Fibroblast of skin of scalp (primary cell): ENCODE measurements at regions not wholly inside any gene's neighbourhood (a gene's known extent, or its start where the extent isn't known, plus 50 kb on each side); places are given as distances from the start of the nearest gene placed in this dataset.
"Not testable (repeated sequence)": the region's sequence is repeated elsewhere in the genome, so short reads cannot be mapped to it uniquely, and the experiment has no call there.

Experiments
- DNase-seq: peaks from one replicate; pipeline ENCODE4 v3.0.0-alpha.2; 2013

DNA sequence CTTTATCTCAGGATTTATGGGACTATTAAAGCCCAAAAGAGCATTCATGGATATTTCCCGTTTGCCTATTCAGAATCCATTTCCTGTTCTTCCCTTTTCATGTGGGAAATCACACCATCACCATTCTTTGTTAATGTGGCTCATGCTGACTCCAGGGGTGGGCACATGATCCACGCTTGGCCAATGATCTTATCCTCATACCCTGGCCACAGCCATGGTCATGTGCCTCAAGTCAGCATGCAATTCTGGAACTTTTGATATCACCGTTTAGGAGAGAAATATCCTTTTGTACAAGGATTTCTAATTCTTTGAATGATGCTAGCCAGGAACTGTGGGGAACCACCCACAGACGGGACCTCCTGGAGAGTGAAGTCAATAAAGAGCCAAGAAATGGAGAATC is 272.2 kb downstream of the PRELID2 start:
- DNase-seq: no peak

DNA sequence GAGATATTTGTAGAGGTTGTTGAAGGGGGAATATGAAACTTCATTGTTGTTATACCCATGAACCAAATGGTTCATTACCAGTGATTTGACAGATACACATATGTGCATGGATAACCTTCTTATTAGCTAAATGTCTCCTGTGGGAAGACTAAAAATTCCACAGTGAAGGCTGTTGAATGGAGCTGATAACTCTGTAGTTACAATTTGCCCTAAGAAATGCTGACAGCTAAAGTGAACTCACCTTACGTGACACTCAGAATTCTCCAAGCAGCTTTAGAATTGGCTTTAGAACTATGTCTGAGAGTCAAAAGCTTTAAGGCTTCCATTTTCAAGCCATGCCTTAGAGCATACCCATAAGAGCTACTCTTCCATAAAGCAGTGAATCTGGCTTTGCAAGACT is 276.9 kb downstream of the PRELID2 start:
- DNase-seq: no peak

GRCh38 chr5:145557345-145557744 is 277.8 kb downstream of the PRELID2 start:
- DNase-seq: no peak

DNA sequence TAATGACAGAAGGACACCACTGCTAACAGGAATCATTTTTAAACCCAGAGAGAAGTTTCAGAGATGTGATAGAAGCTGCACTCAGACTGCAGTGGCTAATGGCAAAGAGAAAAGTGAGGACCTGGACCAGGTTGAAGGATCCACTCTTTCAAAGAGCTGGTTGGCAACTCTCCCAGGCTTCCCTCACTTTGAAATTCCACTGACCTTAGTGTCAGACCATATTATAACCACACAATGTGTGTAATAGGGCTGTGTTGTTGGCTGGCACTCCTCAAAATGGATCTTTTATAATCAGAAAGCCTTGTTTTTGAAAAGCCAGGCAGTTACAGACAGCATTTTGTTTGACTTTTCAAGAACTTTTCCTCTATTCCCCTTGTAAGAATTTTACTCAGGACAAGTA is 280.7 kb downstream of the PRELID2 start:
- DNase-seq: peak; percentile 23

DNA sequence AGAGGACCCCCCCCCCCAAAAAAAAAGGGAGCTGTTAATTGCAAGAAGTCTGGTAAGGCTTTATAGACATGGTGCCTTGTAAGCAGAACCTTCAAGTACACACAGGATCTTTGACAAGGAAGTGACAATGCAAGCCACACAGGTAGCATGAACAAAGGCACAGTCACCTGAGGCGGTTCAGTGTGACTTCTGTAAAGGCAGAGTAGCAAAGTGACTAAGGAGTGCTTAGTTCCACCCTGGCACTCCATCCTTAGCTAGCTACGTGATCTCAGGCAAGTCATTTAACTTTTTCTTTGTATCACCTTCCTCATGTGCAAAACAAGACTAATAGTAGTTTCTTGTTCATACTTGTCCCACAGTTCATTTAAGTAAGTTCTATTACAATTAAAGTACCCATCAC is 282.0 kb downstream of the PRELID2 start:
- DNase-seq: no peak

- DNase-seq: no peak
These were observed 283.4 kb downstream of the PRELID2 start for GRCh38 chr5:145551714-145552113.

DNA sequence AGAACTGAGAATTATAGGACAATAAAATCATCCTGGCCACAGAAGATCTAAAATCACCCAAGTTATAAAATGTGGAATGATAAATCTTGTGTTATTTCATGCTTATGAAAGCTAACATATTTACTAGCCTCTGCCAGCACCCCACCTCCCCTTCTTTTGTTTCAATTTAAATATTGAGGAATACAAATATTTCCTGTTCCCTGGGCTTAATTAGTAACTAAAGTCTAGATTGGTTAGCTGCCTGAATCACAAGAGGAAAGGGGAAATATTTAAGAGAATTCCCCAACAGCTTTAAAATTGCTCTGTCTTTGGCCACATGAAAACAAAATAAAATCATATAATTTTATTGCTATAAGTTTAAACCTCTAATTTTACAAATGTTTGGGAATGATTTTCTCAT is 287.0 kb downstream of the PRELID2 start:
- no peak for DNase-seq

DNA sequence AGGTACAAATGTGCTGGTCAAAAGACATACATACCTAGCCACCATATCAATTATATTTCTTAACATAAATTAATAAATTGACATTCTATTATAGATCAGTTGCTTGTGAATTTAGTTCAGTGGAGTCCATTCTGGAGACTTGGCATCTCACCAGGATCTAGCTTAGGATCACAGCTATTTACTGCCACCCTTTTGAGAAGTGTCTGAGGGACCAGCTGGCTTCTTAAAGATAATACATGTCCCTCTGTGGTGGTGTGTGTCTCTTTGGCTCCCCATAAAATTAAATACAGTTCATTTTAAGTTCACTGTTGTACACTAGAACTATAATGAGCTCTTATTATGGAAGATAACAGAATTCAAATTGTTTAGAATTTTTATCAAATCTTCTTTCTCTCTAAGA is 290.7 kb downstream of the PRELID2 start:
- DNase-seq: no peak

DNA sequence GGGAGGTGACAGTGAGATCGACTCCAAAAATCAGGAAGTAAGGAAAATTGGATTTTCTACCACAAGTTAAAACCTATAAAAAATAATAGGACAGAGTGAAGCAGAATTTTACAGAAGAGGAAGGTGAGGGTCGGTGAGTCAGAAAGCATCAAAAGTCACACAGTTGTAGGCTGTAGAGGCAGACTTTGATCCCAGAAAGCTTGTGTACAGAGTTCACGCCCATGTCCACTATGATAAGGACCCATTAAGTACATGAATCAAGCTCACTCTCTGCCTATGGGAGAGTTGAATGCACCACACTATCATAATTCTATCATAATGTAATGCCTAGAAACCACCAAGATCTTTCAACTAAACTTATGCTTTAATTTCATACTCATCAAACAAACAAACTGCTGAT is 291.2 kb downstream of the PRELID2 start:
- DNase-seq: no peak

- DNase-seq: no peak
These were observed 294.8 kb downstream of the PRELID2 start for GRCh38 chr5:145540375-145540774.

GRCh38 chr5:145539201-145539600 is 295.9 kb downstream of the PRELID2 start:
- no peak for DNase-seq

DNA sequence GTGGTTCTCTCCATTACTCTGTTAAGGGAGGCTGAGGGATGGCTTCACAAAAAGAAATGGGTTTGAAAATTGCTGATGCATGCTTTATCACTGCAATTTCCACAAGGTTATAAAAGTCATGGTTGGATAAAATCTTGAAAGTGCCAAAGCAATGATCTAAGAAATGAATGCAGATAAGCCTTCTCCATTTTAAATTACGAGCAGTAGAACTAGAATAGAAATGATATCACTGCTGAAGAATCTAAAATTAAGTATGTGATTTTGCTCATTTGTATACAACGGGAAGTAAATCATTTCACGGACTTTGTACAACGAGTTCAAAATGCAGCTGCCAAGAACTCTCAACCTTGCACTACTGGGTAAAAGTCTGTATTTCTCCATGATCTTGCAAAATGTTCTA is 299.0 kb downstream of the PRELID2 start:
- DNase-seq: no peak

DNA sequence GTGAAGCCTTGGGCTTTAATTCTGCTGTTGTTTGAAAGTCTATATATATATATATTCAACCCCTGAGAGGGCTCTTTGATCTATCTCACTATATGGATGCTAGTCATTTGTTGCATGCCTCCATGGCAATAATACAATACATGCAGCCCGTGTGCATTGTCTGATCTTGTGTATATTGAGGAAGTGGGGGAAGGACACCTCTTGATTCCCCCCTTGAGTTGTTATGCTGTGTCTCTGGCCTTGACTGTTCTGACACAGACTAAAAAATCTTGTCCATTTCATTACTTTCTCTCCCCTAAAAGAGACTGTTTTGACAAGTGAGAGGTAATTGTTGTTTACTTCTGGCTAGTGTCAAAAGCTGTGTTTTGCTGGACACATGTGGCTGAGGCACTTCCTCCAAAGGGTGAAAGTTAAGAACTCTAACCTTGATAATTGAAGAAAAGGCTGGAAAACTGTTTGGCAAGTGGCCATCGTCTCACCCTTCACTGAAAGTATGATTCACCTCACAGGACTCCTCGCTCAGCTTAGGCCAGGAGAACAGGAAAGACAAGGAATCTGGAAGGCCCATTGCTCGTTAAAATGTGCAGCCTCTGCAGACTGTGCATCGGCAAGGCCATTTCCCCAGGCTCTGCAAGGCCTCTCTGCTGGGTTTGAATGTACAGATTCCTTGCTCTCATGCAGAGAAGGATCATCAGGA is 304.0 kb downstream of the PRELID2 start:
- peak; percentile 45 for DNase-seq

DNA sequence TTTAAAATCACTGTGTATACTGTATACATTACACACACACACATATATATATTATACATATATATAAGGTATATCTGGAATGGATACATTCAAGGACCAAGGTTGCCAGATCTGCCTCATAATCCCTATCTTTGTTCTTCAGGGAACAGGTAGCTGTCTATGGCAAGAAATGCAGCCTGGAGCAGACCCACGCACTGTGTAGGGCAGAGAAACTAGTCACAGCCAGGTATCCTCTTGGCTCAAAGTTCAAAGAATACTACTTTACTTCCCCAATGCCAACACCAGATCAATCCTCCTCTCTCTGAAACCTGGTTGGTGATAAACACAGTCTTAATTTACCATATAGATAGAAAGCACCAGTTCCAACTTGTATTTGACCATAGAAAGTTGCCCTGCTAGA is 313.6 kb downstream of the PRELID2 start:
- no peak for DNase-seq

GRCh38 chr5:145521066-145521465 is 314.1 kb downstream of the PRELID2 start:
- no peak for DNase-seq

- no peak for DNase-seq
These were observed 314.8 kb downstream of the PRELID2 start for GRCh38 chr5:145520335-145520734.

GRCh38 chr5:145517588-145517987 is 317.6 kb downstream of the PRELID2 start:
- DNase-seq: not testable (repeated sequence)

GRCh38 chr5:145511351-145511750 is 323.8 kb downstream of the PRELID2 start:
- no peak for DNase-seq

GRCh38 chr5:145510769-145511168 is 324.4 kb downstream of the PRELID2 start:
- no peak for DNase-seq

DNA sequence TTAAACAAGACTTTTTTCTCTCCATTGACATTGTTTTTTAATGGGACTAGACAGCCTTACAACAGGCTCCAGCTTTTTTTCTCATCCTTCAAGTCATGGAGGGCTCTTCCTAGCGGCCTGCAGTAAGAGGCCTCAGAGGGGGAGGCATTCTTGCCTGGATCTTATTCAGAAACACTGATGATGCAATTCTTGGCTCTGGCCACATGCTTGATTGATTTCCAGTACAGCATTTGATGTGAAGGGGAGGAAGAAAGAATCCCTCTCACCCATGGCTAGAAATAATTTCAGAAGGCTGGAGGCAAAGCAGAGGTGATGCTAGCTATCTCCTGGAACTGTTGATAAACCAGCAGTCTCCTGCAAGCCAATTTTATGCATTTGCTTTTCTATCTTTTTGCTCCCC is 324.8 kb downstream of the PRELID2 start:
- peak; percentile 23 for DNase-seq

GRCh38 chr5:145509336-145510136 is 325.6 kb downstream of the PRELID2 start:
- no peak for DNase-seq

- no peak for DNase-seq
These were observed 328.8 kb downstream of the PRELID2 start for GRCh38 chr5:145506185-145506850.

DNA sequence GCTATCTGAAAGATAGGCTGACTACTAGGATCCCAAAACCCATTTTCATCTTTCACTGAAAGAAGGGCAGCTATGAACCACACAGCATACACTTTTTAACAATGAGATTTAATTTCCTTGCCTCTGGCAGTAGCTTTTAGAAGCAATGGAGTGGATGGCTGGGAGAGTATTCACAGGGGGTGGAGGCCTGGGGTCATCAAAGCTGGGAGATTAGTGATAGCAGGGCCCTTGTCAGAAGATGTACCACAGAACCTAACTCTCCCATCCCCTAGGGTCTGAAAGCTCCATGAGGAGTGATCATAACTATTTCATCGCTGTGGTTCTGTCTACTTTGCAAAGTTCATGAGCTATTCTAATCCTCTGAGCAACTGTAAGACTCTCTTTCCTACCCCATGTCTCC is 332.2 kb downstream of the PRELID2 start:
- no peak for DNase-seq

DNA sequence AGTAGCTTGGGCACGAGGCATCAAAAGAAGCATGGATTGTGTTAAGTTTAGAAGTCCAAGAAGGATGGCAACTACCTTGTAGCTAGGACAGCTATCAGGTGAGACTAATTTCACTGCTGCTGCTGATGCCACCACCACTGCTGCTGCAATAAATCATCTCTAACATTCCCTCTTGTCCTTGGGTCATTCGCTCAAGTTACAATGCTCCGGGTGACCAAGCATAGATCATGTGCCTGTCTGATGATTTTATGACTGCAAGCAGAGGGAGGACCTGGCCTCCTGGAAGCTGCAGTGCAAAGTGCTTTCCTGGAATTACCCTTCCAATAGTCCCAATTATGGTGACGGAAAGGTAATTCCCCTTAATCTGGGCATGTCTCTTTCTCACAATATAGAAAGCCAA is 334.4 kb downstream of the PRELID2 start:
- no peak for DNase-seq
